ENCODE measurements at regions not wholly inside any gene's neighbourhood (a gene's known extent, or its start where the extent isn't known, plus 50 kb on each side); places are given as distances from the start of the nearest gene placed in this dataset.

GRCh38 chrX:7546551-7547080, 296.4 kb upstream of the VCX start:
- Histone ChIP-seq H3K27ac (no peak overlapping the region), H3K36me3 (no peaks in the 10 kb centered on the region), H3K4me1 (no peaks in the 10 kb centered on the region), H3K4me3 (no peak overlapping the region), H3K27me3 (no peaks in the 10 kb centered on the region), H3K9me3 (no peaks in the 10 kb centered on the region)
- TF ChIP-seq, protein P1, sequence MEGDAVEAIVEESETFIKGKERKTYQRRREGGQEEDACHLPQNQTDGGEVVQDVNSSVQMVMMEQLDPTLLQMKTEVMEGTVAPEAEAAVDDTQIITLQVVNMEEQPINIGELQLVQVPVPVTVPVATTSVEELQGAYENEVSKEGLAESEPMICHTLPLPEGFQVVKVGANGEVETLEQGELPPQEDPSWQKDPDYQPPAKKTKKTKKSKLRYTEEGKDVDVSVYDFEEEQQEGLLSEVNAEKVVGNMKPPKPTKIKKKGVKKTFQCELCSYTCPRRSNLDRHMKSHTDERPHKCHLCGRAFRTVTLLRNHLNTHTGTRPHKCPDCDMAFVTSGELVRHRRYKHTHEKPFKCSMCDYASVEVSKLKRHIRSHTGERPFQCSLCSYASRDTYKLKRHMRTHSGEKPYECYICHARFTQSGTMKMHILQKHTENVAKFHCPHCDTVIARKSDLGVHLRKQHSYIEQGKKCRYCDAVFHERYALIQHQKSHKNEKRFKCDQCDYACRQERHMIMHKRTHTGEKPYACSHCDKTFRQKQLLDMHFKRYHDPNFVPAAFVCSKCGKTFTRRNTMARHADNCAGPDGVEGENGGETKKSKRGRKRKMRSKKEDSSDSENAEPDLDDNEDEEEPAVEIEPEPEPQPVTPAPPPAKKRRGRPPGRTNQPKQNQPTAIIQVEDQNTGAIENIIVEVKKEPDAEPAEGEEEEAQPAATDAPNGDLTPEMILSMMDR (IDR thresholded peaks at IDR 0.05): no peak
- TF ChIP-seq POLR2A (IDR thresholded peaks at IDR 0.05): no peak
- WGBS, 4 donors: 89 to 93% (median 92%) methylated on average over 15 to 17 of the region's 17 CpGs
- intact Hi-C loops (cut with DNase I): no loop called here
- no peak for ATAC-seq
- DNase-seq: peak in 1 of 5 donors; percentile 13

DNA sequence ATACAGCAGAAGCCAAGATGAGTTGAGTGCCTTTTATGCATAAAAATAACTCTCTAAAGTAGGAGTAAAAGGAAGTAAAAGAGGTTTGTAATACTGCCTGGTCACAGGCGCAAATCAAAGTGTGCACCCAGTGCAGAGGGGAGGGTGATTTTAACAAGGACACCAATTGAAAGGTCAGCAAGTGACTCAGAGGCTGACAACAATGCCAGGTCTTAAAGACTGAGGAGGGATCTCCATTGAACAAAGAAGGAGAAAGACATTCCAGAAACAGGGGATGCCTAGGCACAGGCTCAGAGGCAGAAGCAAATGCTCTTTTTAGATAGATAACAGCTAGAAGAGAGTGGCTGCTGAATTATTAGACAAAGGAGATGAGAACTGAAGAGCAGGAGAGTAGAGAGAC, 297.4 kb upstream of the VCX start:
- no peaks in the 10 kb centered on the region for H3K4me1 ChIP-seq
- H3K27ac ChIP-seq: no peak overlapping the region
- no peaks in the 10 kb centered on the region for H3K36me3 ChIP-seq
- H3K27me3 ChIP-seq: no peaks in the 10 kb centered on the region
- DNase-seq (no peak), ATAC-seq (no peak)
- no peaks in the 10 kb centered on the region for H3K9me3 ChIP-seq
- 83 to 94% (median 90%) methylated on average over 1 of the region's 1 CpG for WGBS, 4 donors
- H3K4me3 ChIP-seq: no peak overlapping the region
- TF ChIP-seq, protein P1 (IDR thresholded peaks at IDR 0.05): no peak
- TF ChIP-seq POLR2A (IDR thresholded peaks at IDR 0.05): no peak
- intact Hi-C loops (cut with DNase I): no loop called here

DNA sequence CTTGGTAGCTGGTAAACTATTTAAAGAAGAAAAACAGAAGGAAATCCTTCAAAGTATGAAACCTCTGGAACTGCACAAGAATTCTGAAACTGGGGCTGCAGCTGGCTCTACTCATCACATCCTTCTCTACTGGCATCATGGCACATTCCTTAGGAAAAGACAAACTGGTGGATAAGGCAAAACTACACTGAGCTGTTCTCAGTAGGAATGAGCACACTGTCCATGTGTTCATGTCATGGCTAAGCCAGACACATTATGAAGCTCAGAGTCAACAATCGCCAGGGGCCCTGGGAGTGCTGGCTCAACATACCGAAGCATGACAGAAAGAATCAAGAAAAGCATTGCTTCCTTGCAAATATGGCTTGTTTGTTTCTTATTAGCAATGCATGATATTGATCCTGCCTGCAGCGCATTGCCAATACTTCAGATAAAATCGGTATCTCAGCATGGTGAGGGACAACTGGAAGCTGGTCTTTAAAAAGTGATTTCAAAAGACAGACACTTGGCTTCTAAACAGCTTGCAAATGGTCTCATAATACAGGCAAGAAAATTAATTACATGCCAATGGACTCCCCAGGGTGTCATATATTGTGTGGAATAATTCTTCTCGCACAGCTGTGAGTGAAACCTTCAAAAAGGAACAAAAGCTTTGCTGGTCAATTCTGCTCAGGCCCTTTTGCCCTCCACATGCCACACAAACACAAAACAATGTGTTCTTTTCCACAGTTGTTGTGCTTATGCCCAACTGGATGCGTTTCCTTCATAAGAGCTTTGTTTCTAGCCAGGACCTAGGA, 300.2 kb upstream of the VCX start:
- 80 to 88% (median 86%) methylated on average over 6 of the region's 6 CpGs for WGBS, 4 donors
- no peaks in the 10 kb centered on the region for H3K36me3 ChIP-seq
- H3K9me3 ChIP-seq: peaks cover 0 to 6% (median 0%) of the 10 kb centered on the region in 12 donors
- no peaks in the 10 kb centered on the region for H3K27me3 ChIP-seq
- intact Hi-C loops (cut with DNase I): no loop called here
- no peak overlapping the region for H3K4me3 ChIP-seq
- TF ChIP-seq, protein P1 (IDR thresholded peaks at IDR 0.05): no peak
- no peak for TF ChIP-seq POLR2A (IDR thresholded peaks at IDR 0.05)
- no peaks in the 10 kb centered on the region for H3K4me1 ChIP-seq
- H3K27ac ChIP-seq: no peak overlapping the region
- no peak for DNase-seq
- no peak for ATAC-seq

DNA sequence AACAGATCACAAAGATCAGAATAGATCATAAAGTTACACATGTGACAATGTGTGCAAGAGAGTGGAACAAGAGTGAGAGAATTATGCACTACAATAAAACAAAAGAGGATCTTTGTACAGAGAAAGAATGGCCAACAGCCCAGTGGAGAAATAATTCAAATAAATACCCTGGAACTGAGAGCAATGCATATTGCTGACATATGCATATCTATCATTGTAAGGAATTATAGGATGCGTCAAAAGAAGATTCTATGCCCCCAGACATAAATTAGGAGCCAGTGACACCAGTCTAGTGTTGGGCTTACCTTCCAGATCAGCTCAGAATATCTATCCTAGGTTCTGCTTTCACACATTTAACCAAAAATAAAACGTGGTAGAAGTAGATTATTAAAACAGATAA, 320.1 kb upstream of the VCX start:
- TF ChIP-seq, protein P1 (IDR thresholded peaks at IDR 0.05): no peak
- no peak for TF ChIP-seq POLR2A (IDR thresholded peaks at IDR 0.05)
- Histone ChIP-seq H3K4me3 (no peak overlapping the region), H3K36me3 (no peaks in the 10 kb centered on the region), H3K27me3 (no peaks in the 10 kb centered on the region), H3K4me1 (no peaks in the 10 kb centered on the region), H3K27ac (no peak overlapping the region), H3K9me3 (peaks cover 0 to 4% (median 0%) of the 10 kb centered on the region in 12 donors)
- ATAC-seq (no peak), DNase-seq (no peak)
- 61 to 71% (median 68%) methylated on average over 2 of the region's 2 CpGs for WGBS, 4 donors
- intact Hi-C loops (cut with DNase I): no loop called here
